Upper lobe of left lung (tissue), 4 donors: ENCODE measurements at regions not wholly inside any gene's neighbourhood (a gene's known extent, or its start where the extent isn't known, plus 50 kb on each side); places are given as distances from the start of the nearest gene placed in this dataset.

Source experiments
- CTCF ChIP-seq, 6 experiments: fragments of 450-650 bp in 4 of 6; fragments of 200-600 bp in 2 of 6; sonication (generic) in 2 of 6; IDR thresholded peaks; one replicate each; pipeline ENCODE4 v1.5.1; 2016 to 2019; ENCODE audit warnings: antibody characterized with exemption in 6 of 6
- EP300 ChIP-seq, 4 donors: sonication (generic); formaldehyde crosslinking; IDR thresholded peaks; one replicate each; pipeline ENCODE4 v1.5.1; 2017; ENCODE audit warnings: antibody characterized with exemption in 4 of 4, control low read depth in 2 of 4

DNA sequence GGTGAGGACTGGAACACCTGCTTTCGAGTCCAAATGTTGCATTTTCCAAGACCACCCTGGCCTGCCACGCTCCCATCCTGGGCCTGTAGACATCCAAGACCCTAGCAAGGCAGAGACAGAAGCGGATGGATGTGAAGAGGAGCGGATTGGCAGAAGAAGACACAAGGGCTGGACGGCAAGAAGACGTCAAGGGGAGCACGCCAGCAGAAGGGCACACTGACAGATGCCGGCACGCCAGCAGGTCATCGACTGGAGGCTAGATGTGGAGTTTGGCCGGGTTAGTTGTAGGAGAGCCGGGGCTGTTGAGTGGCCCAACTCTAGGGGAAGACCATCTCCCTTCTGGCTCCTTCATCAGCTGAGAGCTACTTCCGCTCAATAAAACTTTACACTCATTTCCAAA is 251.6 kb downstream of the ZWINT start:
- TF ChIP-seq CTCF (IDR thresholded peaks at IDR 0.05) = no peak
- TF ChIP-seq EP300 (IDR thresholded peaks at IDR 0.05) = no peak
